Erythroblast (primary cell): ENCODE measurements at regions not wholly inside any gene's neighbourhood (a gene's known extent, or its start where the extent isn't known, plus 50 kb on each side); places are given as distances from the start of the nearest gene placed in this dataset.

Experiments
- GATA1 ChIP-seq: IDR thresholded peaks from 2 replicates; pipeline ENCODE4 v1.6.1; 2011; ENCODE audit warnings: low read depth, mild to moderate bottlenecking, control low read depth, low read length, moderate library complexity
- POLR2A ChIP-seq: IDR thresholded peaks from 2 replicates; pipeline ENCODE4 v1.6.1; 2011; ENCODE audit warnings: mild to moderate bottlenecking, low read length

- TF ChIP-seq POLR2A = no peak
- no peak for TF ChIP-seq GATA1
Measured at GRCh38 chr2:176979981-176980710, 232.4 kb upstream of the HNRNPA3 start.
